Neutrophil (primary cell): ENCODE measurements at regions not wholly inside any gene's neighbourhood (a gene's known extent, or its start where the extent isn't known, plus 50 kb on each side); places are given as distances from the start of the nearest gene placed in this dataset.

Source experiments
- H3K27ac ChIP-seq: fragments of 200-600 bp; sonication (generic); 2 replicates; pipeline ENCODE4 v1.5.1; 2016; ENCODE audit warnings: mild to moderate bottlenecking, moderate library complexity
- H3K27me3 ChIP-seq: fragments of 200-600 bp; sonication (generic); 2 replicates; pipeline ENCODE4 v1.6.0; 2016; ENCODE audit warnings: mild to moderate bottlenecking
- H3K36me3 ChIP-seq: fragments of 200-600 bp; sonication (generic); 2 replicates; pipeline ENCODE4 v1.5.1; 2017
- H3K4me1 ChIP-seq, 2 experiments: fragments of 200-600 bp in 1 of 2; sonication (generic) in 1 of 2; 1 replicate in 1 of 2; 2 replicates in 1 of 2; pipeline versions ENCODE4 v1.5.1 to v1.6.1; 2013 to 2016; ENCODE audit warnings: low read depth in 1 of 2, low read length in 1 of 2, mild to moderate bottlenecking in 1 of 2, moderate library complexity in 1 of 2; ENCODE audit not compliant: control insufficient read depth in 1 of 2, insufficient read depth in 1 of 2
- H3K4me3 ChIP-seq, 2 experiments: fragments of 200-600 bp in 1 of 2; sonication (generic) in 1 of 2; 1 replicate in 1 of 2; 2 replicates in 1 of 2; pipeline ENCODE4 v1.5.1; 2013 to 2016; ENCODE audit warnings: low read depth in 1 of 2, low read length in 1 of 2, mild to moderate bottlenecking in 1 of 2, moderate library complexity in 1 of 2
- H3K9me3 ChIP-seq: fragments of 200-600 bp; sonication (generic); 2 replicates; pipeline ENCODE4 v1.5.1; 2016
- TF ChIP-seq, protein P1 (sequence below): fragments of 200-600 bp; sonication (generic); IDR thresholded peaks from 2 replicates; pipeline ENCODE4 v1.5.1; 2016; ENCODE audit warnings: antibody characterized with exemption

DNA sequence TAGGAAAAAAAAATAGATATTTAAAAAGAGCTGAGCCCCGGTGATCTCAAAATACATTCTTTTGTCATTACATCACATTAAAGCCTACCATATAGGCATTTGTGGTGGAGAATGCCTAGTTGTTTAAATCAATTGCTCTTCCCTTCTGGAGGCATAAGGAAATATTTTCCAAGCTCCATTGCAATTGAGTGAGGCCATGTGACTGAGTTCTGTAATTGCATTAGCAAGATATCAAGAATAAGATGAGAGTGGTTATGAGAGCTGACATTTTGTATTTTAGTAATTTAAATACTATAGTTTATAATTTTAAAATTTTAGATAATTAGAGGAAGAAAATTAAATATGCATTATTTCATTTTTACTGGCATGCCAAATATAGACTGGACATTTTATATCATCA, 1195.9 kb downstream of the DTWD2 start:
- no peaks in the 10 kb centered on the region for H3K4me1 ChIP-seq

DNA sequence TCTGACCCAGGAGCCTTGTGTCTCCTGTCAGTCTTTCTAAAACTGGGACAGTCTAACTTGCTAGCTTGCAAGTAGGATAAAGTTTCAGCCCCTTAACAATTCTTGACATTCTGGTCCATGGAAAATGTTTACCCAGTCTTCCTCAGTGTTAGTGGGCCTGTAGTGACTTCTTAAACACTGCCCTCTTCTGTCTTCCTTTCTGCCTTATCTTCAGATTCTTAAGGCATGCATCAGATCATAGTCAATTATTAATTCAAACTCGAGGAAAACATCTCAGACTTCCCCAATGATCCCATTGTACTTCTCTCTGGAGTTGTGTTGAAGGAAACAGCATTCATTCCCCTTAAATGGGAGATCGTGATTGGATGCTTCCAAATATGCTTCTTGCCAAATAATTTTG, 1199.8 kb downstream of the DTWD2 start:
- TF ChIP-seq, protein P1, sequence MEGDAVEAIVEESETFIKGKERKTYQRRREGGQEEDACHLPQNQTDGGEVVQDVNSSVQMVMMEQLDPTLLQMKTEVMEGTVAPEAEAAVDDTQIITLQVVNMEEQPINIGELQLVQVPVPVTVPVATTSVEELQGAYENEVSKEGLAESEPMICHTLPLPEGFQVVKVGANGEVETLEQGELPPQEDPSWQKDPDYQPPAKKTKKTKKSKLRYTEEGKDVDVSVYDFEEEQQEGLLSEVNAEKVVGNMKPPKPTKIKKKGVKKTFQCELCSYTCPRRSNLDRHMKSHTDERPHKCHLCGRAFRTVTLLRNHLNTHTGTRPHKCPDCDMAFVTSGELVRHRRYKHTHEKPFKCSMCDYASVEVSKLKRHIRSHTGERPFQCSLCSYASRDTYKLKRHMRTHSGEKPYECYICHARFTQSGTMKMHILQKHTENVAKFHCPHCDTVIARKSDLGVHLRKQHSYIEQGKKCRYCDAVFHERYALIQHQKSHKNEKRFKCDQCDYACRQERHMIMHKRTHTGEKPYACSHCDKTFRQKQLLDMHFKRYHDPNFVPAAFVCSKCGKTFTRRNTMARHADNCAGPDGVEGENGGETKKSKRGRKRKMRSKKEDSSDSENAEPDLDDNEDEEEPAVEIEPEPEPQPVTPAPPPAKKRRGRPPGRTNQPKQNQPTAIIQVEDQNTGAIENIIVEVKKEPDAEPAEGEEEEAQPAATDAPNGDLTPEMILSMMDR = no peak
- no peaks in the 10 kb centered on the region for H3K9me3 ChIP-seq

More for the DNA sequence above, 1195.9 kb downstream of the DTWD2 start:
- H3K9me3 ChIP-seq = no peaks in the 10 kb centered on the region
- no peaks in the 10 kb centered on the region for H3K36me3 ChIP-seq
- no peaks in the 10 kb centered on the region for H3K27me3 ChIP-seq
- no peak overlapping the region for H3K4me3 ChIP-seq
- TF ChIP-seq, protein P1 = no peak
- H3K27ac ChIP-seq = no peak overlapping the region

DNA sequence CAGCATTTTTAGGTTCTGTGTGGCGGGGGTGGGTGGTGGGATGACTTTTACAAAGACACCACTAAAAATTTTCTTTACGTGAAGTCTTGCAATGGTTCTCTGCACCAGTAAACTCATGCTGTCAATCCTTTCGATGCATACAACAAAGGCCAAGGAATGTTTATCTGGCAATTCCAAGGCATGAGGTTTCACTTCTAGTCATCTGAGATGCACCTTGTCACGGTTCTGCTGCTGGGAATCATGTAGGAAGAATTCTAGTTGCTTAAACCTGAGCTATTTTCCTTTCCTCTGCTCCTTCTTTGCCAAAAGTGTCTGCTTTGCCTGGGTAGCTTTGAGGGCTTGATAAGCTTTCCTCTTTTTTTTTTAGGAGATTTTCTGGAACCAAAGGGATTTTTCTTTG, 1204.5 kb upstream of the SEMA6A start:
- TF ChIP-seq, protein P1 = no peak
- H3K36me3 ChIP-seq = no peaks in the 10 kb centered on the region
- no peaks in the 10 kb centered on the region for H3K27me3 ChIP-seq
- H3K4me3 ChIP-seq = no peak overlapping the region
- H3K9me3 ChIP-seq = no peaks in the 10 kb centered on the region
- no peaks in the 10 kb centered on the region for H3K4me1 ChIP-seq
- no peak overlapping the region for H3K27ac ChIP-seq

More for the DNA sequence above, 1199.8 kb downstream of the DTWD2 start:
- H3K27me3 ChIP-seq = no peaks in the 10 kb centered on the region
- no peak overlapping the region for H3K4me3 ChIP-seq
- H3K36me3 ChIP-seq = no peaks in the 10 kb centered on the region
- no peaks in the 10 kb centered on the region for H3K4me1 ChIP-seq
- H3K27ac ChIP-seq = no peak overlapping the region

DNA sequence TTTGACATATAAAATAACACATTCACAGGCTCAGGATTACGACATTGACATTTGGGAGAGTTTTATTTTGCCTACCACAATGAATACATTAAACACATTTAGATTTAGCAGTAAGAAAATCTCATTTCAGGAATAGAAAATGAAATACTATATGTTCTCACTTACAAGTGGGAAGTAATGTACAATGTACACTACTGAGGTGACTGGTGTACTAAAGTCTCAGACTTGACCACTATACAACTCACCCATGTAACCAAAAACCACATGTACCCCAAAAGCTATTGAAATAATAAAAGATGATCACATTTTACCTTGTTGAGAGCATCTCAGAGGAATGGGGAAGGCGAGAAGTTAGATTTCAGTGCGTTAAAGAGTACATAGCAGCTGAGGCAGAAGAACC, 1202.4 kb upstream of the SEMA6A start:
- H3K4me3 ChIP-seq = no peak overlapping the region
- TF ChIP-seq, protein P1 = no peak
- H3K27me3 ChIP-seq = no peaks in the 10 kb centered on the region
- no peak overlapping the region for H3K27ac ChIP-seq
- H3K36me3 ChIP-seq = no peaks in the 10 kb centered on the region
- H3K4me1 ChIP-seq = no peaks in the 10 kb centered on the region
- H3K9me3 ChIP-seq = no peaks in the 10 kb centered on the region

DNA sequence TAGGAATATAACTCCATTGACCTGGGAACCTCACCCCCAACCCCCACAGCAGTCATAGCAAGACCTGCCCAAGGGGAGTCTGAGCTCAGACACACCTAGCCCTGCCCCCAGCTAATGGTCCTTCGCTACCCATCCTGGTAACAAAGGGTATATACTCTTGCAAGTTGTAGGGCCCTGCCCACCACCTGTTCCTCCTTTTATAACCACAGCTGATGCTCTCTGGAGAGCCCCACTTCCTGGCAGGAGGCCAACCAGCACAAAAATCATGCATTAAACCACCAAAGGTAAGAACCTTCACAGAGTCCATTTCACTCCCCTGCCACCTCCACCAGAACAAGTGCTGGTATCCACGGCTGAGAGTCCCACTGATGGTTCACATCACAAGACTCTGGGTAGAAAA, 1195.3 kb upstream of the SEMA6A start:
- Histone ChIP-seq H3K36me3 (no peaks in the 10 kb centered on the region), H3K4me3 (no peak overlapping the region), H3K27ac (no peak overlapping the region), H3K27me3 (no peaks in the 10 kb centered on the region), H3K4me1 (no peaks in the 10 kb centered on the region), H3K9me3 (no peaks in the 10 kb centered on the region)
- TF ChIP-seq, protein P1 = no peak

DNA sequence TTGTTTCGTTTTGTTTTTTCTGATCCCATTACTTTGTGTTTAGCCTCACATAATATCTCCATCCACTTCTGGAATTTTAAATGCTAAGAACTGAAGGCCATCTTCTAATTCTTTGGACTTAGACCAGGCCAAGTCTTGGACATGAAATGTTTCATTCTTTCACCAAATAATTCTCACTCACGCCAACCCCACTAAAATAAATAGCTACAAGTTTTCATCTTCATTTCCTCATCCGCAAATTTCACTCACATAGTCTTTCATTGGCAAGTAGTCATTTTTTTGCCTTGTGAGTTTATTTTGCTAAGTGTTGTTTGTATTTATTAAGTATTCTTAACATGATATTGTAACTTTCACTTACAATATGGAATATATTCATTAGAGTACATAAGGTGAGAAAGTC, 1188.6 kb upstream of the SEMA6A start:
- H3K9me3 ChIP-seq = no peaks in the 10 kb centered on the region
- no peak overlapping the region for H3K27ac ChIP-seq
- H3K36me3 ChIP-seq = no peaks in the 10 kb centered on the region
- H3K27me3 ChIP-seq = no peaks in the 10 kb centered on the region
- peaks cover 0 to 15% of the 10 kb centered on the region in 2 experiments for H3K4me1 ChIP-seq
- TF ChIP-seq, protein P1 = no peak
- H3K4me3 ChIP-seq = no peak overlapping the region
